GM12878 (cell line): ENCODE measurements at regions not wholly inside any gene's neighbourhood (a gene's known extent, or its start where the extent isn't known, plus 50 kb on each side); places are given as distances from the start of the nearest gene placed in this dataset.

ENCODE experiments used
- CEBPB ChIP-seq, 2 experiments: fragments of 150-350 bp in 1 of 2; IDR thresholded peaks; 2 replicates each; pipeline ENCODE4 v1.6.1; 2012 to 2014; ENCODE audit warnings: low read depth in 2 of 2, low read length in 2 of 2, borderline replicate concordance in 1 of 2, inconsistent platforms in 1 of 2
- CHD4 ChIP-seq: fragments of 200-600 bp; sonication (generic); IDR thresholded peaks from 2 replicates; pipeline ENCODE4 v1.6.1; 2016; ENCODE audit warnings: mild to moderate bottlenecking
- CTCF ChIP-seq, 3 experiments: IDR thresholded peaks in 2 of 3; conservative IDR thresholded peaks in 1 of 3; 2 replicates each; pipeline ENCODE4 v1.5.1; 2011; ENCODE audit warnings: low read depth in 3 of 3, low read length in 3 of 3, mild to moderate bottlenecking in 3 of 3, control low read depth in 2 of 3, moderate library complexity in 2 of 3, inconsistent platforms in 1 of 3, mixed read lengths in 1 of 3; ENCODE audit not compliant: control insufficient read depth in 2 of 3, insufficient read depth in 1 of 3; ENCODE audit errors: extremely low read depth in 1 of 3
- JUNB ChIP-seq: IDR thresholded peaks from 2 replicates; pipeline ENCODE4 v1.6.1; 2016; ENCODE audit warnings: antibody characterized with exemption, mild to moderate bottlenecking
- KDM1A ChIP-seq: fragments of 200-600 bp; sonication (generic); IDR thresholded peaks from 2 replicates; pipeline ENCODE4 v1.6.1; 2016; ENCODE audit warnings: borderline replicate concordance
- MAX ChIP-seq: IDR thresholded peaks from 2 replicates; pipeline ENCODE4 v1.6.1; 2012; ENCODE audit warnings: low read depth, low read length, improper control_type of control experiment
- ZBTB40 ChIP-seq: fragments of 450-650 bp; IDR thresholded peaks from 2 replicates; pipeline ENCODE4 v1.6.1; 2016; ENCODE audit warnings: mild to moderate bottlenecking, moderate library complexity, borderline replicate concordance

- no peak for TF ChIP-seq JUNB
- TF ChIP-seq ZBTB40 = no peak
- no peak for TF ChIP-seq CEBPB (IDR thresholded peaks at IDR 0.05; ENCODE audit: borderline replicate concordance in 1 of 2, low read depth in 2 of 2, low read length in 2 of 2)
- TF ChIP-seq KDM1A = no peak
- no peak for TF ChIP-seq MAX
- no peak for TF ChIP-seq CHD4
- no peak for TF ChIP-seq CTCF (IDR thresholded peaks at IDR 0.05 in 2 of 3, conservative IDR thresholded peaks at IDR 0.05 in 1 of 3; ENCODE audit: control insufficient read depth in 2 of 3, extremely low read depth in 1 of 3, insufficient read depth in 1 of 3, low read depth in 3 of 3, low read length in 3 of 3)
Observed at GRCh38 chrX:97842468-97843199, 958.9 kb downstream of the RPA4 start.
